Lung (tissue), 11 donors: ENCODE measurements at regions not wholly inside any gene's neighbourhood (a gene's known extent, or its start where the extent isn't known, plus 50 kb on each side); places are given as distances from the start of the nearest gene placed in this dataset.

ENCODE experiments used
- ATAC-seq: fragments of 200-7000 bp; cut with Tn5 transposase; one replicate; pipeline ENCODE4 v1.9.1; 2020; ENCODE audit warnings: moderate number of reproducible peaks; ENCODE audit not compliant: insufficient read depth, low FRiP score
- DNase-seq, 3 donors: peaks; one replicate each; pipeline ENCODE4 v3.0.0-alpha.2; 2013 to 2017
- H3K27ac ChIP-seq, 2 donors: one replicate each; pipeline ENCODE4 v1.5.1; 2013; ENCODE audit warnings: mild to moderate bottlenecking in 2 of 2, moderate library complexity in 2 of 2, control low read depth in 1 of 2, inconsistent platforms in 1 of 2, low read depth in 1 of 2, low read length in 1 of 2
- H3K27me3 ChIP-seq, 3 donors: one replicate each; pipeline ENCODE4 v1.5.1; 2013; ENCODE audit warnings: low read length in 2 of 3; ENCODE audit not compliant: control insufficient read depth in 3 of 3, insufficient read depth in 3 of 3
- H3K36me3 ChIP-seq, 4 donors: one replicate each; pipeline ENCODE4 v1.5.1; 2013; ENCODE audit warnings: low read length in 4 of 4, mild to moderate bottlenecking in 1 of 4, moderate library complexity in 1 of 4; ENCODE audit not compliant: control insufficient read depth in 4 of 4, insufficient read depth in 4 of 4
- H3K4me1 ChIP-seq, 5 donors: one replicate each; pipeline ENCODE4 v1.5.1; 2013; ENCODE audit warnings: low read length in 5 of 5, mild to moderate bottlenecking in 2 of 5, moderate library complexity in 1 of 5; ENCODE audit not compliant: control insufficient read depth in 5 of 5, insufficient read depth in 5 of 5
- H3K4me3 ChIP-seq: one replicate; pipeline ENCODE4 v1.5.1; 2013; ENCODE audit warnings: mild to moderate bottlenecking, control low read depth, moderate library complexity
- H3K9ac ChIP-seq, 2 donors: one replicate each; pipeline ENCODE4 v1.5.1; 2013; ENCODE audit warnings: low read length in 2 of 2, control low read depth in 1 of 2; ENCODE audit not compliant: insufficient read depth in 1 of 2
- H3K9me3 ChIP-seq, 4 donors: one replicate each; pipeline ENCODE4 v1.5.1; 2013; ENCODE audit warnings: low read length in 3 of 4, mild to moderate bottlenecking in 1 of 4, moderate library complexity in 1 of 4; ENCODE audit not compliant: control insufficient read depth in 4 of 4, insufficient read depth in 3 of 4
- WGBS, 2 donors: extraction: QIAGEN DNeasy Blood & Tissue Kit; methylation state at CpG; one replicate each; pipeline ENCODE4 v1.1.7; 2013; 5-methylcytosine and 5-hydroxymethylcytosine counted together
- TF ChIP-seq, protein P1 (sequence below): IDR thresholded peaks from 2 replicates; pipeline ENCODE4 v1.5.1; 2012; ENCODE audit warnings: mild to moderate bottlenecking; ENCODE audit errors: control extremely low read depth, extremely low read depth
- donor health status: control.
- donor health status: control.
- donor health status: Bipolar disorder and iron deficiency.
- donor health status: healthy.
- donor health status: DM: yes; HTN: yes; CAD: no.

DNA sequence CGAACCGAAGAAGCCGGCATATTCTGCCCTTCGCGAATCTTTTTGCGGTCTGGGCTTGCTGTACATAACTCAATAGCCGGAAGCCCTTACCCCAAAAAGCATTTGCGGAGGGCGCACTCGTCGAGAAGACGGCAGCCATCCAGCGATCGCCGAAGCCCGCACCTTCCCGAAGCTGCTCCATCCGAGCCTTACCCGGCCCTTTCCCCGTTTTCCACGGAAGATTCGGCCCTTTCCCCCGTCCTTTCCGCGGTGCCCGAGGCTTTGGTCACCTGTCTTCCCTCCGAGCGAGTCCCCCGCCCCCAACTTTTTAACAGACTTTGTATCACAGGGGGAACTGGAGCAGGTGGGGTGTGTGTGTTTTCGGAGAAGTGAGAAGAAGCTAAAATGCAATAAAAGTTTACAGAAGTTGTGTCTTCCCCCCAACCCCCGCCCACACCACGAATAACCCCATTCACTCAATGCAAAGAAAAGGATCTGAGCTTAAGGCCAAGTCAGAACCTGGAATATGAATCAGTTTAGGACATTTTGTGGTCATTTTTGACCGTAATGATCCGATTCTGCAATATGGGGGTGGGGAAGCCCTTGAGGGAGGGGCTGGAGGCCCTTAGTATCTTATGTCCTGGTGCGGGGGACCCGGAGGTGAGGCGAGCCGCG is 99.0 kb upstream of the HSD17B12 start:
- no peak for ATAC-seq
- Histone ChIP-seq H3K9me3 (peaks cover 0 to 8% (median 0%) of the 10 kb centered on the region in 4 donors), H3K4me1 (peaks cover 0 to 20% (median 10%) of the 10 kb centered on the region in 5 donors), H3K27me3 (peaks cover 8 to 86% (median 81%) of the 10 kb centered on the region in 3 donors), H3K36me3 (no peaks in the 10 kb centered on the region), H3K27ac (no peak overlapping the region), H3K4me3 (no peak overlapping the region), H3K9ac (no peak overlapping the region)
- DNase-seq: no peak
- TF ChIP-seq, protein P1, sequence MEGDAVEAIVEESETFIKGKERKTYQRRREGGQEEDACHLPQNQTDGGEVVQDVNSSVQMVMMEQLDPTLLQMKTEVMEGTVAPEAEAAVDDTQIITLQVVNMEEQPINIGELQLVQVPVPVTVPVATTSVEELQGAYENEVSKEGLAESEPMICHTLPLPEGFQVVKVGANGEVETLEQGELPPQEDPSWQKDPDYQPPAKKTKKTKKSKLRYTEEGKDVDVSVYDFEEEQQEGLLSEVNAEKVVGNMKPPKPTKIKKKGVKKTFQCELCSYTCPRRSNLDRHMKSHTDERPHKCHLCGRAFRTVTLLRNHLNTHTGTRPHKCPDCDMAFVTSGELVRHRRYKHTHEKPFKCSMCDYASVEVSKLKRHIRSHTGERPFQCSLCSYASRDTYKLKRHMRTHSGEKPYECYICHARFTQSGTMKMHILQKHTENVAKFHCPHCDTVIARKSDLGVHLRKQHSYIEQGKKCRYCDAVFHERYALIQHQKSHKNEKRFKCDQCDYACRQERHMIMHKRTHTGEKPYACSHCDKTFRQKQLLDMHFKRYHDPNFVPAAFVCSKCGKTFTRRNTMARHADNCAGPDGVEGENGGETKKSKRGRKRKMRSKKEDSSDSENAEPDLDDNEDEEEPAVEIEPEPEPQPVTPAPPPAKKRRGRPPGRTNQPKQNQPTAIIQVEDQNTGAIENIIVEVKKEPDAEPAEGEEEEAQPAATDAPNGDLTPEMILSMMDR: no peak
- 1 to 2% methylated on average over 31 to 39 of the region's 39 CpGs for WGBS, 2 donors

DNA sequence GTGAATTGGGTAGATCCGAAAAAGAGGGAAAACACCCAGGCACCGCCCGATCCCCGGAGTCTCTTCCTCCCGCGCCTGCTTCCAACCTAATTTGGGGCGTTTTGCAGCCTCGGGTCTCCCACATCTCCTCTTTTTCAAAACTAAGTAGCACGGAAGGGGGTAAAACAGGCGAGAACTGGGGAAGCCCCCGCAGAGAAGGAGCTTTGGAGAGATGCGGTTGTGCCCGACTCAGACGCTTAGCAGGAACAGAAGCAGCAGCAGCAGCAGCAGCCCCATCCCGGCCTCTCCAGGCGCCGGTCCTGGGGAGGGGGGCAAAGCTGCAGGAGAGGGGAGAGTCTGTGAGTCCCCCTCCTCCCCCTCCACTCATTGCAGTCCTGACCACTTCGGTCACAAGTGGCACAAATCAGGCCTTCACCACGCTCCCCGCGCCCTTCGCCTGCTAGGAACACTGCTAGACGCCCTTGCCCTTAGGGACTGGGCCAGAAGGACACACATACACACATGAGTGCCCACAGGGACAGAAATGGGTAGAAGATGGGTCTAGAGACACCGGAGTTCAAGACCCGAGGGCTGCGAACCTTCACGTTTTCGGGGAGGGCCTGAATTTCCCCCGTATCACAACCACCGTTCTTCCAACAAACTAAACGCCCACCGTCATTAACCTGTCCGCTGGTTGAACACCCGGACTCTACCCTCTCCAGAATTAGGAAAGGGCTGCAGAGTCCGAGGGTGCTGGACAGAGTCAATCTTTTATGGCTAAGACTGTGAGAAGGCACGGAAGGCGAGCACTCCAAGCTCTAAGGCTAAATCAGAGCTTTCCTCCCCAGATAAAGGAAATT is 98.3 kb upstream of the HSD17B12 start:
- no peak overlapping the region for H3K9ac ChIP-seq
- peaks cover 0 to 13% (median 10%) of the 10 kb centered on the region in 5 donors for H3K4me1 ChIP-seq
- TF ChIP-seq, protein P1: no peak
- no peak overlapping the region for H3K27ac ChIP-seq
- DNase-seq (no peak), ATAC-seq (no peak)
- no peak overlapping the region for H3K4me3 ChIP-seq
- 9 to 11% methylated on average over 37 of the region's 37 CpGs for WGBS, 2 donors
- peaks cover 0 to 6% (median 0%) of the 10 kb centered on the region in 4 donors for H3K9me3 ChIP-seq
- H3K27me3 ChIP-seq: peaks cover 8 to 83% (median 73%) of the 10 kb centered on the region in 3 donors
- H3K36me3 ChIP-seq: no peaks in the 10 kb centered on the region

DNA sequence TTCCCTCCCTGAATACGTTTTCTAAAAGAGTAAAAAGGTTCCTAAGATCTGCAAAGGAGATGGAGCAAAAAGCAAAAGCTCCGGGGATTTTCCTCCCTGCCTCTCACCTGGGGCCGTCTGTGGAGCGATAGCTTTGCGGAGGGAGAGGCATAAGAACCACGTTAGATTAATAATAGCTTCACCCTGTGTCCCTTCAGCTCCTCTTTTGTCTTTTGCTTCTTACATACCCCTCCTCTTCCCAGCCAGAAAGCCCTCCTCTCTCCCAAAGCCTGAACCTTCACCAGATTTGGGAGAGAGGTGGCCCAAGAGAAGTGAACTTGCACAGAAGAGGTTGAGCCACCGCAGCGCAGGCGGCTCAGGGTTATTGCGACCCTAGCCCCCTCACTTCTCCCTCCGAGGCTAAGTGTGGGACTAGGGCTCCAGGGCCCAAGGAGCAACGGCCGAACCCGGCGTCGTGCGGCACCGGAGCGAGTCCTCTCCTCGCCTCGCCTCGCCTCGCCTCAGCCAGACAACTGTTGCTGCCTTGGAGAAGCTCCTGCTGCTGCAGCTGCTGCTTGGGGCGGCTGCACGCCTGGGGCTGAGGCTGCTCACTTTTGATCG is 97.6 kb upstream of the HSD17B12 start:
- no peak for ATAC-seq
- H3K9ac ChIP-seq: no peak overlapping the region
- H3K4me3 ChIP-seq: no peak overlapping the region
- H3K27ac ChIP-seq: no peak overlapping the region
- peaks cover 0 to 13% (median 10%) of the 10 kb centered on the region in 5 donors for H3K4me1 ChIP-seq
- TF ChIP-seq, protein P1: no peak
- WGBS, 2 donors: 19 to 22% methylated on average over 26 of the region's 26 CpGs
- H3K36me3 ChIP-seq: no peaks in the 10 kb centered on the region
- H3K9me3 ChIP-seq: peaks cover 0 to 2% (median 0%) of the 10 kb centered on the region in 4 donors
- peak in 1 of 3 donors; percentile 18 for DNase-seq
- peaks cover 8 to 83% (median 73%) of the 10 kb centered on the region in 3 donors for H3K27me3 ChIP-seq
